GM21529 (cell line): ENCODE measurements at regions not wholly inside any gene's neighbourhood (a gene's known extent, or its start where the extent isn't known, plus 50 kb on each side); places are given as distances from the start of the nearest gene placed in this dataset.
"Not testable (repeated sequence)": the region's sequence is repeated elsewhere in the genome, so short reads cannot be mapped to it uniquely, and the experiment has no call there.

Source experiments
- ATAC-seq: cut with Tn5 transposase; IDR thresholded peaks from one replicate; pipeline ENCODE4 v1.9.1; 2021; ENCODE audit not compliant: unreplicated experiment

DNA sequence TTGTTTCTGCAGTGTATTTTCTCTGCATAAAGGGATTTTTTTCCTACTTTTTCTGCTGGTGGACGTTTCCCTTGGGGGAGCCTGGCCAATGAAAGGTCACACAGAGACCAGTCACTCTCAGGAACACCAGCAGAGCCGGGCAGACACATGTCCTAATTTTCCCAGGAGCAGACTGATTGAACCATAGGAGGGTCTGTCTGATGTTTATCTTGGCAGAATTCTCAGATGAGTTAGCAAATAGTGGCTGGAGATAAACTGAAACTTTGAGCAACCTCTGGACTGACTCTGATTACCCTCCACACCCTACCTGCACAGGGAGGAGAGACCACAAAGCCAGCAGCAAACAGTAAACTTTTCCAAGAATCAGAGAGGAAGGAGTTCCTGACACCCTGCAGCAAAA is 90.0 kb upstream of the PLGLB2 start:
- ATAC-seq, result not testable (repeated sequence)

DNA sequence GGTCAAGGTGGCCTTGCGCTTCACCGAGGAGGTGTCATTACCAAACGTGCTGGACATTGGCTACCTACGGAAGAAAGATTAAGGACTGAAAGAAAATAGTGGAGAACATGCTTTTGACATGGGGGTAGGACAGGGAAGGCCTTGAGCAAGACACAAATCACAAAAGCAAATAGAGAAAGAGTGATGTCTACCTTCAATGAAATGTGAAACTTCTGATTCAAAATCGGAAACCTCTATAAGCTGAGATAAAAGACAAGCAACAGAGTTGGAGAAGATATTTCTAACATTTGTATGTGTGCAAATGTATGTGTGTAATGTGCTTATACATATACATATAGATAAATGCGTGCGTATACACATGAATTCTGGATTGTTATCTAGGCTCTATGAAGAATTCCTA is 89.5 kb upstream of the PLGLB2 start:
- ATAC-seq, result not testable (repeated sequence)

DNA sequence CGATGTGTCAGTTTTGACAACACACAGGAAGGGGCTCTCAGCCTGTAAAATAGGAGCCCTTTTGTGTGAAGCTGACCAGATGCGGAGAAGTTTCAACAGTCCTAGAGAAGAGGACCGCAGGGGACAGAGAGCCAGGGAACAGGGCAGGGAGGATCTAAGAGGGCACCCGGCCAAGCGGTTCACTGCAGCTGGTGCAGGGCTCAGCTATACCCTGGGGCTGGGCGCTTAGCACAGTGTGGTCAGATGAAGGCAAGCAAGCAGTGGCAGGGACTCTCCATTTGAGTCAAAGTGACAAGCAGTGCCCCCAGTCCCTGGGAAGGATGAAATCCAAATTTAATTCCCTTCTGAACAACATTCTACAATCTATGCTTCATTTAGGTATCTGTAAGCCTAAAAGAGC is 88.9 kb upstream of the PLGLB2 start:
- not testable (repeated sequence) for ATAC-seq

DNA sequence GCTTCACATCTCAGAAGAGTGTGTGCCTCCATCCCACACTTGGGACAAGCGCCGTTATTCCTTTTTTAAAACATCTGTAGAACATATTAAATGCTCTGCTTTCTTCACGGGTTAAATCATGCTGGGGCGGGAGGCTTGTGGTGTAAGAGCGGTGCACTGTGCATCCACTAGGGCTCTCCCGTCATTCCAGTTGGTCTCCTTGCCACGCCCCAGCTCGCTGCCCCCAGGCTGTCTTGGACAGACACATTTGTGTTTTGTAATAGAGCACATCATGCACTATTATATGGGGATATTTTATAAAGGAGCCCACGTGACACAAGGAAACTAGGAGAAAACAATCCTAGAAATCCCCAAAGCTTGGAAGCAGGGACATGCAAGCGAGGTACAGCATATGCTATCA is 87.7 kb upstream of the PLGLB2 start:
- not testable (repeated sequence) for ATAC-seq

DNA sequence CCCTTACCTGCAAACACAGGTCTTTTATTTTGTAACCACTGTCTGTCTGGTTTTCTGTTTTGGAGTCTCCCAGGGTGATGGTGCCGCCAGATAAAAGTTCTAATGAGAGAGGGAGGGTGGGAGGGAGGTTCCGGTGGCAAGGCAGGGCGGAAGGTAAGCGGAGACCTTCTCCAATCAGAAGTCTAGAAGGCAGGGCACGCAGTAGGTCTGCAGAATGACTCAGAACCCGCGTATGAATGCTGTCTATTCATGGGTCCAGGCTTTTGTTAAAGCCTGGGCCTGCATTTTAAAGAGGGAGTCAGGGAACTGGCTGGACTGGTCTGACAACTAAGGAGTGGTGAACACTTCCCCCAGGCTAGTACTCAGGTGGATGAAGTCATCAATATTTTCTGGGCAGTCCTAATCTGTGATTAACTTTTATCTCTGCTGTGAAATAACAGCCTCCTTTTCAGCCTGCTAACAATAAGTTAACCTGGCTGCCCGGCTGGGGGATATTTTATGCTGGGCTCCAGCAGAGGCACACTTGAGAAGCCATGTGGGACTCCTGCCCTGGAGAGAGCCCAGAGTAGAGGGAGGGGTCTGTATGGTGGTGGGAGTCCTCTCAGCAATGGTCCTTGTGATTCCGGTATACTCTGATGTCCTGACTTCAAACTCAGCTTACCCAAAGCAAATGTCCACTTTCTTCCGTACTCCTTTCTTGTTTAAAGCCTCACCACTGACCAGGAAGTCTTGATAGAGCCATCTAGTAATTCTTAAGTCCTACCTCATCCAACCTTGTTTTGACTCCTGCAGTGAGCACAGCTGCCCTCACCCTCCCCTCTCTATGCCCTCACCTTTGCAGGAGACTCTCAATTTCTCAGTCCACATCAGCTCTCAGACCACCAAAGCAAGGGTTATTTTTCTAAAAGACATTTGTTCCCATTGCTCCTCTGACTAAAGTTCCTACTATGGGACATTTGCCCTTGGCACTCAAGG is 85.3 kb upstream of the PLGLB2 start:
- not testable (repeated sequence) for ATAC-seq

DNA sequence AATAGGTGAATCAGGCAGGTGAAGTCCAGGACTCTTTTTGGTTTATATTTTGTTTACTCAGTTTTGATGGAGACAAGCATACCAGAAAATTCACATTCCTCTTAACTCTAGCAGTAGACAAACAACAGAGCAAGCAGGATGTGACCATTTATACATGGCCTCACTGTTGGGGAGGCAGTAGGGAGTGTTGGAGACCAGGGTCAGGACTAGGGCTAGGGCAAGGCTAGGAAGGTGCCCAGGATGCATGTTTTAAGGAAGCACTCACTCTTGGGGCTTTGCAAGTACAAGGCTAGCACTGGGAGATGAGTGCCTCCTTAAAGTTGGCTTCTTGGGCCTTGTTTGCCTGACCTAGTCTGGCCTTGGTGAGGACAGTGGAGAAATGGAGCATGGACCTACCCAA is 84.5 kb upstream of the PLGLB2 start:
- not testable (repeated sequence) for ATAC-seq

DNA sequence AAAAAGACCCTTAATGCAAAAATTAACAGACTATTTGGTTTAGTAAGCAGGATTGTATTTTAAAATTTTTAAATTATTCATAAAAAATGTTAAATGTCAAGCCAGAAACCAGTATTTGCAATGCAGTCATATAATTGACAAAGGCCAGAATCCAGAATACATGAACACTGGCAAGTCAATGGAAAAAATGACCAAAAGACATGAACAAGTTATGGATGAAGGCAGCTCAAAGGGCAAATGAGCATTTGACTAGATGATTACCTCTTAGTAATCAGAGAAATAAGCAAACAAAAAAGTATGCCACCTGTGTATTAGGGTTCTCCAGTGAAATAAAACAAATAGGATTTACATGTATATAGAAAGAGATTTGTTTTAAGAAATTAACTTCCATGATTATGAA is 80.9 kb upstream of the PLGLB2 start:
- ATAC-seq, result not testable (repeated sequence)

DNA sequence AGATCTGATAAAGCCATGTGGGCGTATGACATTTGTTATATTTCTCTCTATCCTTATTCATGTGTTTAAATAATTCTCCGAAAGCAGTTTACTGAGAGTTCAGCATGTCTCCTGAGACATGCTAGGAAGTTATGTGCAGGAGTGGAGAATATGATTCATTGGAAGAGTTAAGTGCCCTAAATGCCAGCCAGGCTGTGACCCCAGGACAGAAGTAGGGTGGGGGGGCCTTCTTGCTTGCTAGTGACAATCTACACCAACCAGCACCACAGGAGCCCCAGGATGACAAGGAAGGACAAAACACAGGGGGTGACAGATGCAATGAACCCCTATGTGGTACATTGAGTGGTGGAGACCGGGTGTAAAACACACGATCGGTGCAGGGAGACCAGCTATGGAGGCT is 79.5 kb upstream of the PLGLB2 start:
- not testable (repeated sequence) for ATAC-seq

DNA sequence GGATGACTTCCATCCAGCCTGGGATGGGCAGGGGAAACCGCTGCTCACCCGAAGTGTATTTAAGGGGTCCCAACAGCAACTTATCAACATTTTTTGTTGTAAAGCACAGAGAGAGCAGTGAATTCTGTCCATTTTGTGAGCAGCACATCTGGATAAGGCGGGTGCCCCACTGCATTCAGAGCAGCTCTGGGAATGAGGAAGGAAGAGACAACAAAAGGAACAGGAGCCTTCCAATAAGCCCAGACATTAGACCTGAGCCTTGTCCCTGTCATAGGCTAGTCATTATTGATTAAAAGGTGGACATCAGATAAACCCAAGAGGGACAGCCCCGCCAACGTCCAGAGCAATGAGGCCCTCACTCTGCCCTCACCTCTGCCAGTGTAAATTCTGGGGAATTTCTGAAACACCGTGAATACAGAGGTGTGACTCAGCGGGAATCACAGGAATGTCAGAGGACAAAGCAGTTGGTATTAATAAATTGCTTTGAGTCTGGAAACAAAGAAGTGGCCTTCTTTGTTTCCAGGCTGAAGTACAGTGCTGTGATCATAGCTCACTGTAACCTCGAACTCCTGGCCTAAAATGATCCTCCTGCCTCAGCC is 78.2 kb upstream of the PLGLB2 start:
- ATAC-seq, result not testable (repeated sequence)

DNA sequence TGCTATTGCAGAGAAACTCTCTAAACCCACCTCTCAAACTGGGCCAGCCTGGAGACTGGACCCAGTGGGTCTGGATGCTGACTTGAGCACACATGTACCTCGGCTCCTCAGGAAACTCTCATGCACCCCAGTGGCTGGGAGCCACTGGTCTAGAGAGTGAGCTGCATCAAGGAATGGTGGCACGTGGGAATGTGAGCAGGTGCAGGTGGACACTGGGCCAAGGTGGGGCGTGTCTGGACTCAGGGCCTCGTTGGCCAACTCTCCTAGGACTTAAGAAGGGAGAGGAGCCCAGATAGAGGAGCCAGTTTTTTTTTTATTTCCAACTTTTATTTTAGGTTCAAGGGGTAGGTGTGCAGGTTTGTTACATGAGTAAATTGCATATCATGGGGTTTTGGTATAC is 75.5 kb upstream of the PLGLB2 start:
- not testable (repeated sequence) for ATAC-seq

DNA sequence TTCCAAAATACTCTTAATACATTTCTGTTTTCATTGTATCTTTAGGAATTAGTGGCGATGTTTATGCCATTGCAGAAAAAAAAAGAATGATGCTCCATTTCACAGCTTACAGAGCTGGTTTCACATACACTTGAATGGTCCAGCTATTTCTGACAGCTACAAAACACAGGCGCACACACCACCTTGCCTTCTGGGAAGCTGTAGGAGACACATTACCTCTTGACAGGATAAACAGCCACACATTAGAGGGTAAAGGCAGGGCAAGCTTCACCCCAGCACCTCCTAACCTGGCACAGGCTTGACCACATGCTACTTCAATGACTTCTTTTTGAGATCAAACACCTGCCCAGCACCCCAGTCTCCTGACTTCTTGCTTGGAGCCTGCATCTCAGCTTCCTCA is 73.2 kb upstream of the PLGLB2 start:
- not testable (repeated sequence) for ATAC-seq

DNA sequence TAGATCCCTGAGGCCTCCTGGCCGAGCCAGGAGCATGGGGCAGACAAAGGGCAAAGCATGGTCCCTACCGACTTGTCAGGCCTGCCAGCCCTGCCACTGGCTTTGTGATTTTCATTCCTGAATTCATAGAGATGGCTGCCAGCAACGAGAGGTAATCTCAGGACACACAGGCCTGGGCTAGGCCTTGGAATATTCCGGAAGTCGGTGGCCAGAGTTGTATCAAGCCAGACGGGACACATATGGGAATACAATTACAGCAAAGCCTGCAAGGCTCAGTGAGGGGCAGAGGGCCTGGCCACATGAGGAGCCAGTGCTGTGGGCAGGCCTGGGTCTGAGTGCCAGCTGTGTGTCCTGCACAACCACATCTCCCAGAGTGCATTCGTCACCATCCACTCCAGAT is 72.4 kb upstream of the PLGLB2 start:
- ATAC-seq, result not testable (repeated sequence)

DNA sequence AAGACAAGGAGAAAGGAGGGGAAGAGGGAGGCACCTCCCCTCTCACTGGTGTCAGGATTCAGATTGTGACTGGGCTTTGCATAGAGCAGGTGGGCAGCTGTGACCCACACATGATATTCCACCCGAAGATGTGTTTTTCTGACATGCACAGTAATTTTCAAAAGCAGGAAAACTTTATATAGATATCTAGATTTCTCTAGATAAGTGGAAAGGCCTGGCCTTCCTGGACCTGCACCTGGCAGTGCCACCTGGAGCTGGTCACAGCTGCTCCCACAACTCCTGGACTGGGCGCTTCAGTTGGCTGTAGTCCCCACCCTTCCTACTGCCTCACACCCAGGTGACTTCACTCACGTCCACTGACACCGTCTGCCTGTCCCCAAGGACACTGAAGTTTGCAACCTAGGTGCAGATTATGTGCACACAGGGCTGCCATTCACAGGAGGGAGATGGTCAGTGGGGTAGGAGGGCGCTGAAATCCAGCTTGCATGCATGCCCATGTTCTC is 70.4 kb upstream of the PLGLB2 start:
- not testable (repeated sequence) for ATAC-seq

DNA sequence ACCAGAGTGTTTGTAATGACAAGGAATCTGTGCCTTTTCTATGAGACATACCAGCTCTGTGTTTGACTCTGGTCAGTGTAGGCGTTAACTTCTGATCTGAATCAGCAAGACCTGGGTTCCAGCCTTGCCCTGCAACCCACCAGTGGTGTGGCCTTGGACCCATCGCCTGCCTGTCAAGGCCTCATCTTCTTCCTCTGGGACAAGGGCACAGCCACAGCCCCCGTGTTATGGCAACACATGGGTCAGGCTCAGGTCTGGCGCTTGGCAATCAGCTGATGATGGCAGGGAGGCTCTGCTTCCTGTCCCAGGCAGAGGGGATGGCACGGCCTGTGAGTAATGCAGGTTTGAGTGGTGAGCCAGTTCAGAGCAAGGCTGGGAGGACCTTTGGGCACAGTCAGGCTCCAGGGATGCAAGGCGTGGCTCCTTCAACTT is 69.1 kb upstream of the PLGLB2 start:
- ATAC-seq, result not testable (repeated sequence)

DNA sequence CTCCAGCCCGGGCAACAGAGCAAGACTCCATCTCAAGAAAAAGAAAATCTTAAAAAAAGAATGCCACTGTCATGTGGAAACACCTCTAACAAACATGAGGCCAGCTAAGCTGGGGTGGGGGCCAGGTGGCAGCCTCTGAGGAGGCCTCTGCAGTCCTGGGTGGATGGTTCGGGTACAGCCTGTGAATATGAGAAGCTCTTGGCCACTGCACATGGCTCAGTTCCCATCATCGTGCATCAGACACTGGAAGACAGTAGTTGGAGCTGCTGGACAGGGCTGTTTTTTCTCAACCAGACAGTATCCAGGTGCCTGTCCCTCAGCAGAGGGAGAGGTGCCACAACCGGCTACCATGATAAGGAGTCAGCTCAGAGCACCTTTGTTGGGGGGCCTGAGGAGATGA is 67.9 kb upstream of the PLGLB2 start:
- not testable (repeated sequence) for ATAC-seq

DNA sequence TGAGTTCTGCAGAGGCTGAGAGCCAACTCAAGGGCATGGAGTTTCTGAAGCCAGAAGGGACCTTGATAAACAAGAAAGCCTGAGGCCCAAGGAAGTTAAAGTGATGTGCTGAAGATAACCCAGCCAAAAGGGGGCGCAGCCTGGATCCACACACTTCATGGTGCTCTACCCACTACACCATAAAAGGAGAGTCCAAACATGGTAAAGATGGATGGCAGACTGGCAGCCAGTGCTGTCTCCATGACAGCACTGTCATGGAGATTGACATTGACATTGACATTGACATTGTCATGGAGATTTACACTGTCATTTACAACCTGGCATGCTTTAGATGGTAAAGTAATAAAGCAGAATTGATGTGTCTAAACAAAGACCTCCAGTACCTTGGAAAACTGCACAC is 67.2 kb upstream of the PLGLB2 start:
- not testable (repeated sequence) for ATAC-seq

DNA sequence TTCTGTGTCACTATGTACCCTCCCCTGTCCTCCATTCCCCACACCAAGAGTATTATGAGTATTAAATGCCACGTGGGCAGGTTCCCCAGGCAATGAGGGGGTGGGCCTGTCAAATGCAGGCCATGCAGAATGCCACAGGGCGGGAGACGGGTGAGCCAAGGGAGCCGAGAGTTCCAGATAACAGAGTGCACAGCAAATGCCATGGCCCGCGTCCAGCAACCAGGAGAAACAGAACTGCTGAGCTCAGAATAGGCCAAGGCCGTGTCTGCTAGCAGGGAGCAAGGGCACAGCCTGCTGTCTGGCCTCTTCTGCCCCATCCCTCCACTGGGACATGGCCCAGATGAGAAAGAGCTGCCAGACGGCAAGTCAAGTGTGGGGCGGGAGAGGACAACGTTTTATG is 64.4 kb upstream of the PLGLB2 start:
- not testable (repeated sequence) for ATAC-seq

DNA sequence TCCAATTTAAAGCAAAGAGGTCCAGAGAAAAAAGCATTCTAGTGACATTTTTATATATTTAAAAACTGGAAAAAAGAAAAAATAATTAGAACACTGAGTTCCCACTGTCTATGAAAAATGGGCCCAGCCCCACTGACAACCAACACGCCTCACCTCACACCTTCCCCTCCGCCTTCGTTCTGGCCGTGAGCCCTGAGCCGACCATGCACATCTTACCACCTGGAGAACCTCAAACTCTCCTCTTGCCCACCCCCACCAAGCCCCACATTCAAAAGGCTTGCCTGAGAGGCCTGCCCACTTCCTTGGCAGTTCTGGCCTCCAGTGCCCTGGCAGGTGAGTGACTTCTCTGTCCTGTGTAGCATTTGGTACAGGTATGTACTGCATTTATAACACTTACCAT is 63.9 kb upstream of the PLGLB2 start:
- not testable (repeated sequence) for ATAC-seq

DNA sequence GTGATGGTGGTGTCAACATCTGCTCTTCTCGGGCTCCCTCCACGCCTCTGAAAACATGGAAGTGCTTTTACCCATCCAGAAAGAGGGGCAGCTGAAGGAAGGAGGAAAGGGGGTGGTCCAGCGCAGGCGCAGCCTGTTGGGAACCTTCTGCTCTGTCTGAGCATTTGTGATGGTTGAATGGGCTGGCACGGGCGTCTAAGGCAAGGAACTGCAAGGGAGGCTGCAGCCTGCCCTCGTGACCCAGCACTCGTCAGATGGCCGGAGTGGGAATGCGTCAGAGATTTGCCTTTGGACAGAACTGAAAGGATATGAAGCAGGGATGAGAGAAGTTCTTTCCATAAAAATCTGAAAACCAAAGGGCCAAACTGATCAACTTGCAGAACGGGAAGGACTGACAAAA is 62.3 kb upstream of the PLGLB2 start:
- ATAC-seq, result not testable (repeated sequence)

DNA sequence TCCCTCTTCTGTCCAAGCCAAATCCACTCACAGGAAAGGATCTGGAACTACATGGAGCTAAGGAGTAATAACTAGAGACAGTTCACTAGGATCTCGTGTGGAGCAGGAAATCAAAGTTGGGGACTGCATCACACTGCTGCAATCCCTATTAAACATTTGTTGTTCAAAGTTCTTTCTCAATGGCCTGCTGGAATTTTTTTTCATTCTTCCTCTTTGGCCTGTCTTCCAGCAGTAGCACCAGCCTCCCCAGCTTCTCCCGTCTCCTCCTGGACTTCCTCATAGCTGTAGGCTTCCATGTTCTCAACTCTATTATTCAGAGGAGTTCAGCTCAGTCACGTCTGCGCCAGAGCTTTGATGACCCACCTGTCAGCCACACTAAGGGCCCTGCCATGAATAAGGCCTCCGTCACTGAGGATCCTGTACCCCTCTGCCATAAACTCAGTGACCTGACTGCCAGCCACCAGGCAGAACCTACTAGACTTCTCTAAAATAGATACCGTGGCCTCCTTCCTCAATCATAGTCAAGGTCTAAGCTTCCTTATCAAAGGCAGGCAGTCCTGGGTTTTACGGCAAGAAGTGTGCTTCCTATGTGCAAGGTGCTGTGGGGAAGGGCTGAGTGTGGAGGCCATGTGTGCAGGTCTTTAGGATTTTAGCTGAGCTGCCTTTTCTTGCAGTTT is 60.9 kb upstream of the PLGLB2 start:
- ATAC-seq, result not testable (repeated sequence)

DNA sequence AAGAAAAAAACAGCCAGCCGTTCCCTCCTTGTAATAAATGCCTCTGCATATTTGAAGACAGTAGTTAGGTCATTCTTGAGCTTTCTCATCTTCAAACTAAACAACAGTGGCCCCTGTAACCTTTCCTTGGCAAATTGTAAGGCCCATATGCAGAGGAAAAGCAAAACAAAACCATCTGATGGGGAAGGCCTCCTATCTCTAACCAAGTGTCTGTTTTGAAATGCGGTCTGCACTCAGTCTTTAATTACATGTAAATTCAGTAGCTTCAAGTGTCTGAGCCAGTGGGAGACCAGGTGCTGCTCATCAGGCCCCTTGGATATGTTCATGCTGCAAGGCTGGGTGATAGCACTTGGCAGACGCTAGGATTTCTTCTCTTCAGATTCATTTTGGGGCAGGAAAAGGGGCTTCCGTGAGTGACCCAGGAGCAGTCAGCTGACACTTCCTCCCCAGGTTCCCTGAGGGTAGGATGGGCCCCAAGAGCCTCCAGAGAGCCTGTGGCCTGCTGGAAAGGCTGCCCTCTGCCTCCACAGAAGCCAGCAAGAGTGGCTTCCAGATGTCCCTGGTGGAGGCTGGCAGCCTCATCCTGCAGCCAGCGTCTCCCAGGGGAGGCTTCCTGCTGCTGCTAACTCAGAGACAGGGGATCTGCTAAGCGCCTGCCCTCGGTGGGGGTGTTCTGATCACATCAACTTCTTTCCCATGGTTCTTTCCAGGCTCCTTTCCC is 60.2 kb upstream of the PLGLB2 start:
- ATAC-seq, result not testable (repeated sequence)
